ENCODE measurements at regions not wholly inside any gene's neighbourhood (a gene's known extent, or its start where the extent isn't known, plus 50 kb on each side); places are given as distances from the start of the nearest gene placed in this dataset.
"Not testable (repeated sequence)": the region's sequence is repeated elsewhere in the genome, so short reads cannot be mapped to it uniquely, and the experiment has no call there.

DNA sequence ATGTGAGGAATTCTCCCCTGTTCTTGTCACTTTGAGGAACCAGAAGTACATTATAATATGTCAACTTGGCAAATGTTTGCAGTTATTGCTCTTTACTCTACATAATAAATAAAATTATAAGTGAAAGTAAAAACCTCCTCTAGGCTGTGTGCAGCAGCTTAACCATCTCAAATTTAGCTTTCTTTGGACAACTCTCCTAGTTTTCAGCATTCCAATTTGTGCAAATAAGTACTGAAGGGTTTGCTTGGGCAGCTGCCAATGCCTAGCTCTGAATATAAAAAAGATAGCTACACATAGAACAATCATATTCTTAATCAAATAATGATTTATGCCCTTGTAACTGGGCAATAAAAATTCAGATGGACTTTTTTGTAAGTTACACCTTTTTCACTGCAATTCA is 82.5 kb downstream of the GASK1B start:
- Mint-ChIP-seq H3K4me3 (ENCODE audit: low read depth, unreplicated experiment) (no peak overlapping the region), H3K36me3 (ENCODE audit: insufficient read depth, unreplicated experiment) (peaks cover 8% of the 10 kb centered on the region), H3K4me1 (ENCODE audit: low read depth, unreplicated experiment) (peaks cover 2% of the 10 kb centered on the region), H3K27me3 (ENCODE audit: unreplicated experiment) (no peaks in the 10 kb centered on the region), H3K27ac (ENCODE audit: unreplicated experiment) (no peak overlapping the region), H3K9me3 (ENCODE audit: low read depth, unreplicated experiment) (no peaks in the 10 kb centered on the region)
- intact Hi-C loops (cut with micrococcal nuclease; ENCODE audit: unreplicated experiment), result loop anchor here (5.0 kb wide), 2 partner anchors 58 to 82 kb away; partner anchors contain the start of gene GASK1B
- no peak for DNase-seq
- no TSS peak for BruUV-seq (replicated peaks)
- CTCF ChIA-PET, result no interaction called here
- TF ChIP-seq, protein P1, sequence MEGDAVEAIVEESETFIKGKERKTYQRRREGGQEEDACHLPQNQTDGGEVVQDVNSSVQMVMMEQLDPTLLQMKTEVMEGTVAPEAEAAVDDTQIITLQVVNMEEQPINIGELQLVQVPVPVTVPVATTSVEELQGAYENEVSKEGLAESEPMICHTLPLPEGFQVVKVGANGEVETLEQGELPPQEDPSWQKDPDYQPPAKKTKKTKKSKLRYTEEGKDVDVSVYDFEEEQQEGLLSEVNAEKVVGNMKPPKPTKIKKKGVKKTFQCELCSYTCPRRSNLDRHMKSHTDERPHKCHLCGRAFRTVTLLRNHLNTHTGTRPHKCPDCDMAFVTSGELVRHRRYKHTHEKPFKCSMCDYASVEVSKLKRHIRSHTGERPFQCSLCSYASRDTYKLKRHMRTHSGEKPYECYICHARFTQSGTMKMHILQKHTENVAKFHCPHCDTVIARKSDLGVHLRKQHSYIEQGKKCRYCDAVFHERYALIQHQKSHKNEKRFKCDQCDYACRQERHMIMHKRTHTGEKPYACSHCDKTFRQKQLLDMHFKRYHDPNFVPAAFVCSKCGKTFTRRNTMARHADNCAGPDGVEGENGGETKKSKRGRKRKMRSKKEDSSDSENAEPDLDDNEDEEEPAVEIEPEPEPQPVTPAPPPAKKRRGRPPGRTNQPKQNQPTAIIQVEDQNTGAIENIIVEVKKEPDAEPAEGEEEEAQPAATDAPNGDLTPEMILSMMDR (IDR thresholded peaks at IDR 0.05; ENCODE audit: unreplicated experiment), result no peak

GRCh38 chr4:158089897-158090296 is 82.9 kb downstream of the GASK1B start:
- not testable (repeated sequence) for H3K4me1 Mint-ChIP-seq (ENCODE audit: low read depth, unreplicated experiment); DNase-seq; H3K4me3 Mint-ChIP-seq (ENCODE audit: low read depth, unreplicated experiment)

GRCh38 chr4:158080354-158080753 is 92.5 kb downstream of the GASK1B start:
- Mint-ChIP-seq H3K36me3 (ENCODE audit: insufficient read depth, unreplicated experiment) (no peaks in the 10 kb centered on the region), H3K27me3 (ENCODE audit: unreplicated experiment) (no peaks in the 10 kb centered on the region), H3K4me1 (ENCODE audit: low read depth, unreplicated experiment) (no peaks in the 10 kb centered on the region), H3K9me3 (ENCODE audit: low read depth, unreplicated experiment) (no peaks in the 10 kb centered on the region), H3K4me3 (ENCODE audit: low read depth, unreplicated experiment) (no peak overlapping the region), H3K27ac (ENCODE audit: unreplicated experiment) (no peak overlapping the region)
- CTCF ChIA-PET, result no interaction called here
- DNase-seq, result no peak
- TF ChIP-seq, protein P1 (IDR thresholded peaks at IDR 0.05; ENCODE audit: unreplicated experiment), result no peak
- BruUV-seq (replicated peaks), result no TSS peak
- intact Hi-C loops (cut with micrococcal nuclease; ENCODE audit: unreplicated experiment), result no loop called here

More at GRCh38 chr4:158089897-158090296, 82.9 kb downstream of the GASK1B start:
- H3K27ac Mint-ChIP-seq (ENCODE audit: unreplicated experiment); CTCF ChIA-PET; H3K36me3 Mint-ChIP-seq (ENCODE audit: insufficient read depth, unreplicated experiment); BruUV-seq (replicated peaks); H3K9me3 Mint-ChIP-seq (ENCODE audit: low read depth, unreplicated experiment); H3K27me3 Mint-ChIP-seq (ENCODE audit: unreplicated experiment): not testable (repeated sequence)
- intact Hi-C loops (cut with micrococcal nuclease; ENCODE audit: unreplicated experiment), result loop anchor here (5.0 kb wide), 2 partner anchors 58 to 82 kb away; partner anchors contain the start of gene GASK1B

GRCh38 chr4:158079661-158080060 is 93.2 kb downstream of the GASK1B start:
- H3K4me3 Mint-ChIP-seq (ENCODE audit: low read depth, unreplicated experiment), result no peak overlapping the region
- BruUV-seq (replicated peaks), result no TSS peak
- CTCF ChIA-PET, result no interaction called here

GRCh38 chr4:158077835-158078234 is 95.0 kb downstream of the GASK1B start:
- CTCF ChIA-PET, result no interaction called here
- no peaks in the 10 kb centered on the region for H3K36me3 Mint-ChIP-seq (ENCODE audit: insufficient read depth, unreplicated experiment)
- H3K27me3 Mint-ChIP-seq (ENCODE audit: unreplicated experiment), result no peaks in the 10 kb centered on the region
- H3K4me3 Mint-ChIP-seq (ENCODE audit: low read depth, unreplicated experiment), result no peak overlapping the region
- TF ChIP-seq, protein P1 (IDR thresholded peaks at IDR 0.05; ENCODE audit: unreplicated experiment), result no peak
- H3K4me1 Mint-ChIP-seq (ENCODE audit: low read depth, unreplicated experiment), result no peaks in the 10 kb centered on the region
- H3K27ac Mint-ChIP-seq (ENCODE audit: unreplicated experiment), result no peak overlapping the region
- DNase-seq, result no peak
- intact Hi-C loops (cut with micrococcal nuclease; ENCODE audit: unreplicated experiment), result no loop called here
- no TSS peak for BruUV-seq (replicated peaks)
- no peaks in the 10 kb centered on the region for H3K9me3 Mint-ChIP-seq (ENCODE audit: low read depth, unreplicated experiment)

More at GRCh38 chr4:158079661-158080060, 93.2 kb downstream of the GASK1B start:
- no peak overlapping the region for H3K27ac Mint-ChIP-seq (ENCODE audit: unreplicated experiment)
- intact Hi-C loops (cut with micrococcal nuclease; ENCODE audit: unreplicated experiment), result no loop called here
- H3K9me3 Mint-ChIP-seq (ENCODE audit: low read depth, unreplicated experiment), result no peaks in the 10 kb centered on the region
- no peaks in the 10 kb centered on the region for H3K4me1 Mint-ChIP-seq (ENCODE audit: low read depth, unreplicated experiment)
- H3K27me3 Mint-ChIP-seq (ENCODE audit: unreplicated experiment), result no peaks in the 10 kb centered on the region
- H3K36me3 Mint-ChIP-seq (ENCODE audit: insufficient read depth, unreplicated experiment), result no peaks in the 10 kb centered on the region
- TF ChIP-seq, protein P1 (IDR thresholded peaks at IDR 0.05; ENCODE audit: unreplicated experiment), result no peak
- DNase-seq, result no peak

Data from Calu3 (cell line).